H9 (cell line): ENCODE measurements at regions not wholly inside any gene's neighbourhood (a gene's known extent, or its start where the extent isn't known, plus 50 kb on each side); places are given as distances from the start of the nearest gene placed in this dataset.

Experiments
- DNase-seq: peaks from one replicate; pipeline ENCODE4 v3.0.0-alpha.2; 2017
- H2AFZ ChIP-seq: one replicate; pipeline ENCODE4 v1.6.1; 2013; ENCODE audit warnings: mild to moderate bottlenecking, low read length, control low read depth, moderate library complexity
- H2AK5ac ChIP-seq: 2 replicates; pipeline ENCODE4 v1.6.1; 2013; ENCODE audit warnings: low read length, control low read depth, mixed read lengths; ENCODE audit not compliant: insufficient read length
- H2BK120ac ChIP-seq: one replicate; pipeline ENCODE4 v1.6.1; 2013; ENCODE audit warnings: low read depth, mild to moderate bottlenecking, low read length, control low read depth, inconsistent platforms; ENCODE audit not compliant: poor library complexity, severe bottlenecking
- H2BK12ac ChIP-seq: 2 replicates; pipeline ENCODE4 v1.6.1; 2013; ENCODE audit warnings: low read length, control low read depth, mixed read lengths, low read depth; ENCODE audit not compliant: insufficient read length
- H2BK15ac ChIP-seq: 2 replicates; pipeline ENCODE4 v1.6.1; 2013; ENCODE audit warnings: low read depth, low read length, control low read depth
- H2BK20ac ChIP-seq: one replicate; pipeline ENCODE4 v1.6.1; 2013; ENCODE audit warnings: low read depth, mild to moderate bottlenecking, low read length, control low read depth, inconsistent platforms; ENCODE audit not compliant: poor library complexity, severe bottlenecking
- H2BK5ac ChIP-seq: 2 replicates; pipeline ENCODE4 v1.6.1; 2013; ENCODE audit warnings: low read length, control low read depth, mixed read lengths; ENCODE audit not compliant: insufficient read length
- H3K14ac ChIP-seq: 2 replicates; pipeline ENCODE4 v1.6.1; 2013; ENCODE audit warnings: low read length, control low read depth; ENCODE audit not compliant: insufficient read depth
- H3K18ac ChIP-seq: 2 replicates; pipeline ENCODE4 v1.6.1; 2013; ENCODE audit warnings: low read depth, mild to moderate bottlenecking, mixed read lengths, low read length, control low read depth; ENCODE audit not compliant: insufficient read length
- H3K23ac ChIP-seq: 2 replicates; pipeline ENCODE4 v1.6.1; 2013; ENCODE audit warnings: low read length, control low read depth, mixed read lengths, low read depth; ENCODE audit not compliant: insufficient read length
- H3K23me2 ChIP-seq: 2 replicates; pipeline ENCODE4 v1.6.1; 2013; ENCODE audit warnings: low read depth, mild to moderate bottlenecking, mixed read lengths, low read length, control low read depth; ENCODE audit not compliant: insufficient read length, poor library complexity, severe bottlenecking
- H3K27ac ChIP-seq: 2 replicates; pipeline ENCODE4 v1.5.1; 2013; ENCODE audit warnings: low read length, control low read depth, mixed read lengths, low read depth; ENCODE audit not compliant: insufficient read length
- H3K27me3 ChIP-seq: 2 replicates; pipeline ENCODE4 v1.6.1; 2013; ENCODE audit warnings: low read length, control low read depth, inconsistent platforms; ENCODE audit not compliant: insufficient read depth
- H3K4ac ChIP-seq: 2 replicates; pipeline ENCODE4 v1.6.1; 2013; ENCODE audit warnings: low read depth, mild to moderate bottlenecking, control low read depth, inconsistent platforms, low read length, moderate library complexity
- H3K4me1 ChIP-seq: 2 replicates; pipeline ENCODE4 v1.6.1; 2013; ENCODE audit warnings: low read length, control low read depth, inconsistent platforms; ENCODE audit not compliant: insufficient read depth
- H3K4me2 ChIP-seq: 2 replicates; pipeline ENCODE4 v1.6.1; 2013; ENCODE audit warnings: low read length, control low read depth, mixed read lengths; ENCODE audit not compliant: insufficient read length, insufficient read depth
- H3K56ac ChIP-seq: 2 replicates; pipeline ENCODE4 v1.6.1; 2013; ENCODE audit warnings: low read depth, mild to moderate bottlenecking, mixed read lengths, low read length, control low read depth; ENCODE audit not compliant: insufficient read length
- H3K79me1 ChIP-seq: 2 replicates; pipeline ENCODE4 v1.6.1; 2013; ENCODE audit warnings: low read depth, mild to moderate bottlenecking, moderate library complexity, low read length, control low read depth, inconsistent platforms; ENCODE audit not compliant: insufficient read depth, poor library complexity, severe bottlenecking
- H3K79me2 ChIP-seq: 2 replicates; pipeline ENCODE4 v1.6.1; 2013; ENCODE audit warnings: low read length, control low read depth, inconsistent platforms; ENCODE audit not compliant: insufficient read depth
- H3K9ac ChIP-seq: 2 replicates; pipeline ENCODE4 v1.6.1; 2013; ENCODE audit warnings: low read length, control low read depth, mixed read lengths; ENCODE audit not compliant: insufficient read length; ENCODE audit errors: extremely low read depth
- H3K9me3 ChIP-seq: one replicate; pipeline ENCODE4 v1.6.1; 2013; ENCODE audit warnings: low read depth, low read length, inconsistent platforms; ENCODE audit not compliant: control insufficient read depth
- H3T11ph ChIP-seq: one replicate; pipeline ENCODE4 v1.6.1; 2013; ENCODE audit warnings: mild to moderate bottlenecking, low read length, control low read depth, inconsistent platforms
- H4K20me1 ChIP-seq: one replicate; pipeline ENCODE4 v1.6.1; 2013; ENCODE audit not compliant: control insufficient read depth, insufficient read length, insufficient read depth
- H4K5ac ChIP-seq: 2 replicates; pipeline ENCODE4 v1.6.1; 2013; ENCODE audit warnings: low read depth, mild to moderate bottlenecking, mixed read lengths, low read length, control low read depth; ENCODE audit not compliant: insufficient read length
- H4K8ac ChIP-seq: replicated peaks from 2 replicates; pipeline ENCODE4 v1.6.1; 2013; ENCODE audit warnings: low read length, control low read depth, mixed read lengths, low read depth; ENCODE audit not compliant: insufficient read length
- H4K91ac ChIP-seq: 2 replicates; pipeline ENCODE4 v1.6.1; 2013; ENCODE audit warnings: low read depth, mild to moderate bottlenecking, moderate library complexity, mixed read lengths, low read length, control low read depth; ENCODE audit not compliant: insufficient read length
- H3K27ac Mint-ChIP-seq, 3 experiments: 2 replicates in 2 of 3; 3 replicates in 1 of 3; pipeline ENCODE4 v1.8.0; 2020 to 2021; ENCODE audit warnings: mixed read lengths in 3 of 3, mild to moderate bottlenecking in 1 of 3, moderate library complexity in 1 of 3
- H3K27me3 Mint-ChIP-seq: 2 replicates; pipeline ENCODE4 v1.8.0; 2021; ENCODE audit warnings: low read depth, mild to moderate bottlenecking, moderate library complexity, mixed read lengths
- H3K36me3 Mint-ChIP-seq, 3 experiments: 2 replicates in 2 of 3; 3 replicates in 1 of 3; pipeline ENCODE4 v1.8.0; 2020 to 2021; ENCODE audit warnings: low read depth in 3 of 3, mixed read lengths in 3 of 3; ENCODE audit not compliant: insufficient read depth in 1 of 3
- H3K4me1 Mint-ChIP-seq, 2 experiments: 2 replicates each; pipeline ENCODE4 v1.8.0; 2020; ENCODE audit warnings: mixed read lengths in 2 of 2
- H3K4me3 Mint-ChIP-seq, 2 experiments: 2 replicates in 1 of 2; 3 replicates in 1 of 2; pipeline ENCODE4 v1.8.0; 2020 to 2021; ENCODE audit warnings: mild to moderate bottlenecking in 2 of 2, mixed read lengths in 2 of 2, moderate library complexity in 1 of 2
- H3K9me3 Mint-ChIP-seq, 2 experiments: 2 replicates in 1 of 2; 3 replicates in 1 of 2; pipeline ENCODE4 v1.8.0; 2020; ENCODE audit warnings: mild to moderate bottlenecking in 2 of 2, mixed read lengths in 2 of 2, moderate library complexity in 1 of 2
- CTCF ChIP-seq: fragments of 200-600 bp; sonication (generic); conservative IDR thresholded peaks from 3 replicates; pipeline ENCODE4 v1.8.0; 2021; ENCODE audit warnings: antibody characterized with exemption, mild to moderate bottlenecking
- WGBS: extraction: QIAGEN DNeasy Blood & Tissue Kit; methylation state at CpG from one replicate; pipeline ENCODE4 v1.1.7; 2013; ENCODE audit warnings: missing lambda C conversion rate, low lambda C conversion rate, mixed read lengths; ENCODE audit not compliant: insufficient read length; ENCODE audit errors: extremely low coverage; 5-methylcytosine and 5-hydroxymethylcytosine counted together

- Histone ChIP-seq H2BK20ac (no peak overlapping the region), H3K9ac (no peak overlapping the region), H2AK5ac (no peak overlapping the region), H2BK15ac (no peak overlapping the region), H3K4ac (no peak overlapping the region), H3K56ac (no peak overlapping the region), H3K23me2 (no peaks in the 10 kb centered on the region), H2BK5ac (no peak overlapping the region), H3K79me2 (no peaks in the 10 kb centered on the region), H3K4me1 (no peaks in the 10 kb centered on the region), H3K9me3 (no peaks in the 10 kb centered on the region), H4K5ac (no peak overlapping the region), H3K27me3 (no peaks in the 10 kb centered on the region), H3T11ph (no peak overlapping the region), H3K4me2 (no peak overlapping the region), H3K18ac (no peak overlapping the region), H2BK120ac (no peak overlapping the region), H4K20me1 (no peaks in the 10 kb centered on the region), H3K14ac (no peak overlapping the region), H3K27ac (no peak overlapping the region), H4K91ac (no peak overlapping the region), H2BK12ac (no peak overlapping the region), H3K79me1 (no peaks in the 10 kb centered on the region), H2AFZ (no peak overlapping the region), H4K8ac (no peak overlapping the region), H3K23ac (no peak overlapping the region)
- no peaks in the 10 kb centered on the region for H3K4me1 Mint-ChIP-seq
- H3K4me3 Mint-ChIP-seq = no peak overlapping the region
- no CpG with 5 or more reads among the region's 2 CpGs for WGBS
- H3K9me3 Mint-ChIP-seq = no peaks in the 10 kb centered on the region
- no peak for DNase-seq
- no peaks in the 10 kb centered on the region for H3K27me3 Mint-ChIP-seq
- H3K27ac Mint-ChIP-seq = no peak overlapping the region; a peak in 1 of 7 replicates
- H3K36me3 Mint-ChIP-seq = no peaks in the 10 kb centered on the region
- TF ChIP-seq CTCF = no peak
Observed at GRCh38 chr10:64855941-64856340, 1334.7 kb downstream of the REEP3 start.
